Lung (tissue), 11 donors: ENCODE measurements at regions not wholly inside any gene's neighbourhood (a gene's known extent, or its start where the extent isn't known, plus 50 kb on each side); places are given as distances from the start of the nearest gene placed in this dataset.

Experiments
- ATAC-seq: fragments of 200-7000 bp; cut with Tn5 transposase; one replicate; pipeline ENCODE4 v1.9.1; 2020; ENCODE audit warnings: moderate number of reproducible peaks; ENCODE audit not compliant: insufficient read depth, low FRiP score
- DNase-seq, 3 donors: peaks; one replicate each; pipeline ENCODE4 v3.0.0-alpha.2; 2013 to 2017
- H3K27ac ChIP-seq, 2 donors: one replicate each; pipeline ENCODE4 v1.5.1; 2013; ENCODE audit warnings: mild to moderate bottlenecking in 2 of 2, moderate library complexity in 2 of 2, control low read depth in 1 of 2, inconsistent platforms in 1 of 2, low read depth in 1 of 2, low read length in 1 of 2
- H3K27me3 ChIP-seq, 3 donors: one replicate each; pipeline ENCODE4 v1.5.1; 2013; ENCODE audit warnings: low read length in 2 of 3; ENCODE audit not compliant: control insufficient read depth in 3 of 3, insufficient read depth in 3 of 3
- H3K36me3 ChIP-seq, 4 donors: one replicate each; pipeline ENCODE4 v1.5.1; 2013; ENCODE audit warnings: low read length in 4 of 4, mild to moderate bottlenecking in 1 of 4, moderate library complexity in 1 of 4; ENCODE audit not compliant: control insufficient read depth in 4 of 4, insufficient read depth in 4 of 4
- H3K4me1 ChIP-seq, 5 donors: one replicate each; pipeline ENCODE4 v1.5.1; 2013; ENCODE audit warnings: low read length in 5 of 5, mild to moderate bottlenecking in 2 of 5, moderate library complexity in 1 of 5; ENCODE audit not compliant: control insufficient read depth in 5 of 5, insufficient read depth in 5 of 5
- H3K4me3 ChIP-seq: one replicate; pipeline ENCODE4 v1.5.1; 2013; ENCODE audit warnings: mild to moderate bottlenecking, control low read depth, moderate library complexity
- H3K9ac ChIP-seq, 2 donors: one replicate each; pipeline ENCODE4 v1.5.1; 2013; ENCODE audit warnings: low read length in 2 of 2, control low read depth in 1 of 2; ENCODE audit not compliant: insufficient read depth in 1 of 2
- H3K9me3 ChIP-seq, 4 donors: one replicate each; pipeline ENCODE4 v1.5.1; 2013; ENCODE audit warnings: low read length in 3 of 4, mild to moderate bottlenecking in 1 of 4, moderate library complexity in 1 of 4; ENCODE audit not compliant: control insufficient read depth in 4 of 4, insufficient read depth in 3 of 4
- WGBS, 2 donors: extraction: QIAGEN DNeasy Blood & Tissue Kit; methylation state at CpG; one replicate each; pipeline ENCODE4 v1.1.7; 2013; 5-methylcytosine and 5-hydroxymethylcytosine counted together
- TF ChIP-seq, protein P1 (sequence below): IDR thresholded peaks from 2 replicates; pipeline ENCODE4 v1.5.1; 2012; ENCODE audit warnings: mild to moderate bottlenecking; ENCODE audit errors: control extremely low read depth, extremely low read depth
- donor health status: control.
- donor health status: control.
- donor health status: Bipolar disorder and iron deficiency.
- donor health status: healthy.
- donor health status: DM: yes; HTN: yes; CAD: no.

DNA sequence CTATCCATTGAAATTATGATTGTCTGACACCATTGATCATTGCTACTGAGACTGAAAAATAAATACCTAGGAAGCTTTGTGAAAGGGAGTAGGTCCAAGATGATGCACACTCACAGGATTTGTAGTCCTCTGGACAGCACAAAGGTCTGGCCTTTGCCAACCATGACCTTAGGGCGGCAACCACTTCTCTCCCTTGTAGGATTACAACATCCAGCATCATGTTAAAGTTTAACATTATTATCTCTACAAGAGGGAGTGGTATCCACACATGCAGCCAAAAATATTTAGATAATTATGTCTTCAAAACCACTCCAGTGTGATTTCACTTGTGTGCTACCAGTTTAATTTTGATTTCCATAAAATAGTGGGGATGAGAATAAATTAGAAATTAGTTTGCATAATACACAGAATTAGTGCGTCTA, 51.1 kb upstream of the NHSL1 start:
- no peak overlapping the region for H3K27ac ChIP-seq
- ATAC-seq (no peak), DNase-seq (no peak)
- H3K4me3 ChIP-seq = no peak overlapping the region
- TF ChIP-seq, protein P1, sequence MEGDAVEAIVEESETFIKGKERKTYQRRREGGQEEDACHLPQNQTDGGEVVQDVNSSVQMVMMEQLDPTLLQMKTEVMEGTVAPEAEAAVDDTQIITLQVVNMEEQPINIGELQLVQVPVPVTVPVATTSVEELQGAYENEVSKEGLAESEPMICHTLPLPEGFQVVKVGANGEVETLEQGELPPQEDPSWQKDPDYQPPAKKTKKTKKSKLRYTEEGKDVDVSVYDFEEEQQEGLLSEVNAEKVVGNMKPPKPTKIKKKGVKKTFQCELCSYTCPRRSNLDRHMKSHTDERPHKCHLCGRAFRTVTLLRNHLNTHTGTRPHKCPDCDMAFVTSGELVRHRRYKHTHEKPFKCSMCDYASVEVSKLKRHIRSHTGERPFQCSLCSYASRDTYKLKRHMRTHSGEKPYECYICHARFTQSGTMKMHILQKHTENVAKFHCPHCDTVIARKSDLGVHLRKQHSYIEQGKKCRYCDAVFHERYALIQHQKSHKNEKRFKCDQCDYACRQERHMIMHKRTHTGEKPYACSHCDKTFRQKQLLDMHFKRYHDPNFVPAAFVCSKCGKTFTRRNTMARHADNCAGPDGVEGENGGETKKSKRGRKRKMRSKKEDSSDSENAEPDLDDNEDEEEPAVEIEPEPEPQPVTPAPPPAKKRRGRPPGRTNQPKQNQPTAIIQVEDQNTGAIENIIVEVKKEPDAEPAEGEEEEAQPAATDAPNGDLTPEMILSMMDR = no peak
- H3K27me3 ChIP-seq = no peaks in the 10 kb centered on the region
- WGBS, 2 donors = 64 to 93% methylated on average over 2 of the region's 2 CpGs
- H3K9me3 ChIP-seq = no peaks in the 10 kb centered on the region
- H3K9ac ChIP-seq = no peak overlapping the region
- no peaks in the 10 kb centered on the region for H3K36me3 ChIP-seq
- peaks cover 5 to 9% (median 9%) of the 10 kb centered on the region in 5 donors for H3K4me1 ChIP-seq

DNA sequence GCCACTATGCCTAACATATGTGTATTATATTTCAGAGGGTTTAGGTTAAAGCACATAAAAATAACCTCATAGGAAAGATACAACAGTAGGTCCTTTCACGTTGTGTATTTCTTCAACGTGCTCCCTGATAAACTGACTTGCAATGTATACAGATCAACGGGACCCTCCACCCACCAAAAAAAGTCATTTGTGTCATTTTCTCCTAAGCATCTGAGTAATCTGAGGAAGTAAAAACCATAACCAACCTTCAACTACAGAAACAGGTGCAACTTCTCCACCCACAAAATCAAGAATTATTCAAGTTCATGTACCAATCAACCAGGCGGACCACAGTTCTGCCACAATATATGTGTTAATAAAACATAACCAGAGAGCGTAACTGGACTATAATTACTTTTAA, 54.9 kb upstream of the NHSL1 start:
- H3K27ac ChIP-seq = peak overlapping the region in 1 of 2 donors; percentile 14
- H3K4me3 ChIP-seq = no peak overlapping the region
- H3K36me3 ChIP-seq = no peaks in the 10 kb centered on the region
- H3K4me1 ChIP-seq = peaks cover 0 to 11% (median 4%) of the 10 kb centered on the region in 5 donors
- TF ChIP-seq, protein P1 = no peak
- 80 to 88% methylated on average over 5 of the region's 5 CpGs for WGBS, 2 donors
- ATAC-seq (no peak), DNase-seq (no peak)
- H3K27me3 ChIP-seq = no peaks in the 10 kb centered on the region
- no peak overlapping the region for H3K9ac ChIP-seq
- H3K9me3 ChIP-seq = no peaks in the 10 kb centered on the region

DNA sequence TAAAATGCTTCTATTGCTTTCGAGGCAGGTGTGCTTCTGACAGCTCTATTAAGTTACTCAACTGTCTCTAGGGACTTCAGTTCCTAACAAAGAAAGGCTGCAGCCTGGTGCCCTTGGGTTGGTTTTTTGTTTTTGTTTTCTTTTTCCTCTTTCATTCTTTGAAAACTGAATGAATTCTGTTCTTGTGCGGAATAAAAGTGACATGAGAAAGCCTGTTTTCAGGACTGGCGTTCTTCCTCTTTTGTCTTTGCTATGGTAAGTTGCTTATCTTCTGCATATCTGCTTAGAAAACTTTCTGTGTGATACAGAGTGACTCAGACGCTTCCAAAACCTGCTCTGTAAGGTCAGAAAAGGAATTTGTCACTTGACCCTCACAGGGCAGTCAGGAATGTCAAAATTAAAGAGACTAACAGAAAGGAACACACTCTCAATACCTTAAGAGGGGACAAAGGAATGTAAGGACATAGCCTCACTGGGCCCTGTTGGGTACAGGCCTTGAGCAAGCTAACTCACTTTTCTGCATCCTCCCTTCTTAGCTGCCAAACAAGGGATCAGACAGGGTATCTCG, 56.2 kb upstream of the NHSL1 start:
- 50 to 55% methylated on average over 5 of the region's 5 CpGs for WGBS, 2 donors
- TF ChIP-seq, protein P1 = no peak
- ATAC-seq = peak; percentile 87
- Histone ChIP-seq H3K27me3 (no peaks in the 10 kb centered on the region), H3K27ac (peak overlapping the region; percentile 72 to 86), H3K4me1 (peaks cover under 1 to 11% (median 6%) of the 10 kb centered on the region in 5 donors), H3K36me3 (no peaks in the 10 kb centered on the region), H3K9ac (peak overlapping the region in 1 of 2 donors; percentile 38), H3K9me3 (no peaks in the 10 kb centered on the region), H3K4me3 (no peak overlapping the region)
- peak; percentile 25 to 65 (median 49) for DNase-seq

DNA sequence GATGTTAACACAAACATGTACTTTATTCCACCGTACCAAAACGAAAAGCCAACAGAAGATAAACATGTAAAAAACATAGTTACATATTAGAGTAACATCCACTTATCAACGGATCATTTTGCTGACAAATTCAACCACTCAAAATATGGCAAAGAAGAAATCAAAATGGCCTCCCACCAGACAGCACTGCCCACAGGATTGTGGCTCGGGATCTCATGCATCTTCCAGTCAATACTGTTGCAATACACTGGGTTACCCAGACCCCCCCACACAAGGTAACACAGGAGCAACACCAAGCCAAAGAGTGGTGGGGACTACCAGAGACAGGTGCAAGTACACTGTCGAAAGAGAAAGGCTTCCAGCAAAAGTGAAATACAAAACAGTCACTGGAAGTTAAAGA, 57.9 kb upstream of the NHSL1 start:
- DNase-seq = no peak
- H3K27ac ChIP-seq = no peak overlapping the region
- peaks cover 2 to 21% (median 6%) of the 10 kb centered on the region in 5 donors for H3K4me1 ChIP-seq
- no peaks in the 10 kb centered on the region for H3K36me3 ChIP-seq
- 78 to 88% methylated on average over 5 of the region's 5 CpGs for WGBS, 2 donors
- no peak overlapping the region for H3K9ac ChIP-seq
- no peak for ATAC-seq
- no peaks in the 10 kb centered on the region for H3K9me3 ChIP-seq
- no peaks in the 10 kb centered on the region for H3K27me3 ChIP-seq
- TF ChIP-seq, protein P1 = no peak
- no peak overlapping the region for H3K4me3 ChIP-seq
